Skeletal muscle satellite cell (primary cell): ENCODE measurements at regions not wholly inside any gene's neighbourhood (a gene's known extent, or its start where the extent isn't known, plus 50 kb on each side); places are given as distances from the start of the nearest gene placed in this dataset.
"Not testable (repeated sequence)": the region's sequence is repeated elsewhere in the genome, so short reads cannot be mapped to it uniquely, and the experiment has no call there.

Experiments
- H3K27me3 ChIP-seq: 2 replicates; pipeline ENCODE4 v1.7.0; 2013; ENCODE audit warnings: low read length; ENCODE audit not compliant: control insufficient read depth, insufficient read depth
- H3K36me3 ChIP-seq: 2 replicates; pipeline ENCODE4 v1.7.0; 2013; ENCODE audit warnings: mild to moderate bottlenecking, control low read depth, low read length; ENCODE audit not compliant: insufficient read depth
- H3K4me1 ChIP-seq: 2 replicates; pipeline ENCODE4 v1.7.0; 2013; ENCODE audit warnings: low read length; ENCODE audit not compliant: control insufficient read depth, insufficient read depth
- H3K4me2 ChIP-seq: 2 replicates; pipeline ENCODE4 v1.7.0; 2013; ENCODE audit warnings: mild to moderate bottlenecking, low read length
- H3K4me3 ChIP-seq: 2 replicates; pipeline ENCODE4 v1.7.0; 2013; ENCODE audit warnings: low read length
- H3K9ac ChIP-seq: 2 replicates; pipeline ENCODE4 v1.7.0; 2013; ENCODE audit warnings: mild to moderate bottlenecking, low read depth, low read length, moderate library complexity
- H3K9me3 ChIP-seq: replicated peaks from 2 replicates; pipeline ENCODE4 v1.7.0; 2013; ENCODE audit warnings: mild to moderate bottlenecking, control low read depth, low read length

GRCh38 chr12:46073321-46073720 lies 82.9 kb upstream of the SCAF11 start:
- no peak overlapping the region for H3K9ac ChIP-seq
- H3K4me2 ChIP-seq: no peak overlapping the region
- peaks cover 16% of the 10 kb centered on the region for H3K4me1 ChIP-seq
- no peaks in the 10 kb centered on the region for H3K9me3 ChIP-seq
- H3K27me3 ChIP-seq: no peaks in the 10 kb centered on the region
- no peak overlapping the region for H3K4me3 ChIP-seq
- no peaks in the 10 kb centered on the region for H3K36me3 ChIP-seq

GRCh38 chr12:46071769-46072624 lies 81.6 kb upstream of the SCAF11 start:
- Histone ChIP-seq H3K36me3 (no peaks in the 10 kb centered on the region), H3K4me1 (peaks cover 16% of the 10 kb centered on the region), H3K9ac (no peak overlapping the region), H3K27me3 (no peaks in the 10 kb centered on the region), H3K9me3 (no peaks in the 10 kb centered on the region), H3K4me3 (no peak overlapping the region), H3K4me2 (peak overlapping the region; percentile 55)

GRCh38 chr12:46071335-46071734 lies 81.0 kb upstream of the SCAF11 start:
- H3K9me3 ChIP-seq: no peaks in the 10 kb centered on the region
- H3K4me2 ChIP-seq: no peak overlapping the region
- no peak overlapping the region for H3K4me3 ChIP-seq
- H3K4me1 ChIP-seq: peaks cover 16% of the 10 kb centered on the region
- H3K36me3 ChIP-seq: no peaks in the 10 kb centered on the region
- no peak overlapping the region for H3K9ac ChIP-seq
- H3K27me3 ChIP-seq: no peaks in the 10 kb centered on the region

- Histone ChIP-seq H3K27me3 (no peaks in the 10 kb centered on the region), H3K4me3 (no peak overlapping the region), H3K9me3 (no peaks in the 10 kb centered on the region), H3K9ac (no peak overlapping the region), H3K4me2 (no peak overlapping the region), H3K36me3 (no peaks in the 10 kb centered on the region), H3K4me1 (peaks cover 5% of the 10 kb centered on the region)
These were observed 76.7 kb upstream of the SCAF11 start for GRCh38 chr12:46067094-46067493.

GRCh38 chr12:46065412-46066166 lies 75.2 kb upstream of the SCAF11 start:
- H3K27me3 ChIP-seq: no peaks in the 10 kb centered on the region
- no peaks in the 10 kb centered on the region for H3K36me3 ChIP-seq
- no peaks in the 10 kb centered on the region for H3K4me1 ChIP-seq
- no peak overlapping the region for H3K4me2 ChIP-seq
- H3K4me3 ChIP-seq: no peak overlapping the region
- no peak overlapping the region for H3K9ac ChIP-seq
- no peaks in the 10 kb centered on the region for H3K9me3 ChIP-seq

GRCh38 chr12:46064548-46064947 lies 74.2 kb upstream of the SCAF11 start:
- H3K9ac ChIP-seq: no peak overlapping the region
- no peaks in the 10 kb centered on the region for H3K36me3 ChIP-seq
- H3K4me3 ChIP-seq: no peak overlapping the region
- H3K9me3 ChIP-seq: no peaks in the 10 kb centered on the region
- H3K27me3 ChIP-seq: peaks cover 4% of the 10 kb centered on the region
- no peaks in the 10 kb centered on the region for H3K4me1 ChIP-seq
- no peak overlapping the region for H3K4me2 ChIP-seq

GRCh38 chr12:46058697-46059096 lies 68.3 kb upstream of the SCAF11 start:
- not testable (repeated sequence) for H3K4me2 ChIP-seq, H3K9ac ChIP-seq, H3K4me1 ChIP-seq, H3K9me3 ChIP-seq, H3K27me3 ChIP-seq, H3K4me3 ChIP-seq, H3K36me3 ChIP-seq

GRCh38 chr12:46050805-46051204 lies 60.4 kb upstream of the SCAF11 start:
- Histone ChIP-seq H3K9me3 (peaks cover 16% of the 10 kb centered on the region), H3K4me1 (no peaks in the 10 kb centered on the region), H3K4me2 (no peak overlapping the region), H3K27me3 (peaks cover 4% of the 10 kb centered on the region), H3K36me3 (no peaks in the 10 kb centered on the region), H3K4me3 (no peak overlapping the region), H3K9ac (no peak overlapping the region)

GRCh38 chr12:46049665-46050064 lies 59.3 kb upstream of the SCAF11 start:
- Histone ChIP-seq H3K9me3 (peaks cover 16% of the 10 kb centered on the region), H3K36me3 (no peaks in the 10 kb centered on the region), H3K4me1 (no peaks in the 10 kb centered on the region), H3K4me2 (no peak overlapping the region), H3K27me3 (no peaks in the 10 kb centered on the region), H3K4me3 (no peak overlapping the region), H3K9ac (no peak overlapping the region)

GRCh38 chr12:46046436-46046835 lies 56.1 kb upstream of the SCAF11 start:
- H3K4me2 ChIP-seq: no peak overlapping the region
- no peak overlapping the region for H3K9ac ChIP-seq
- no peaks in the 10 kb centered on the region for H3K36me3 ChIP-seq
- peaks cover 16% of the 10 kb centered on the region for H3K9me3 ChIP-seq
- H3K4me1 ChIP-seq: no peaks in the 10 kb centered on the region
- no peak overlapping the region for H3K4me3 ChIP-seq
- H3K27me3 ChIP-seq: peaks cover 9% of the 10 kb centered on the region

- no peak overlapping the region for H3K4me2 ChIP-seq
- peaks cover 9% of the 10 kb centered on the region for H3K27me3 ChIP-seq
- H3K9ac ChIP-seq: no peak overlapping the region
- H3K4me3 ChIP-seq: no peak overlapping the region
- H3K36me3 ChIP-seq: no peaks in the 10 kb centered on the region
- peaks cover 8% of the 10 kb centered on the region for H3K9me3 ChIP-seq
- no peaks in the 10 kb centered on the region for H3K4me1 ChIP-seq
These were observed 53.7 kb upstream of the SCAF11 start for GRCh38 chr12:46043972-46044520.
